IMR-90 (cell line): ENCODE measurements at regions not wholly inside any gene's neighbourhood (a gene's known extent, or its start where the extent isn't known, plus 50 kb on each side); places are given as distances from the start of the nearest gene placed in this dataset.

Source experiments
- ATAC-seq: fragments of 200-7000 bp; cut with Tn5 transposase; 2 replicates; pipeline ENCODE4 v1.9.1; 2020; ENCODE audit warnings: low read depth, mild to moderate bottlenecking, moderate library complexity
- BruUV-seq: library from RNA; stranded (reverse); fragments of 400-500 nt; replicated peaks from 2 replicates; lab custom pipeline; 2021; lab: Mats Ljungman, UMichigan
- CTCF ChIA-PET: fragments of 300-600 bp; formaldehyde crosslinking; extraction: SDS; loops from one replicate; lab custom pipeline; 2021; ENCODE audit warnings: antibody characterized with exemption; lab: Yijun Ruan, JAX
- POLR2A ChIA-PET: fragments of 300-600 bp; sonication (Branson Sonifier 250); formaldehyde crosslinking; loops from one replicate; lab custom pipeline; 2022; ENCODE audit warnings: antibody characterized with exemption; ENCODE audit not compliant: unreplicated experiment; lab: Charles Lee
- DNase-seq: peaks from one replicate; pipeline ENCODE4 v3.0.0; 2013
- H2AFZ ChIP-seq: replicated peaks from 2 replicates; pipeline ENCODE3; 2013; ENCODE audit warnings: low read length, mild to moderate bottlenecking; ENCODE audit not compliant: poor library complexity
- H2AK5ac ChIP-seq: 2 replicates; pipeline ENCODE4 v1.6.1; 2013; ENCODE audit warnings: low read depth, low read length, inconsistent platforms
- H2AK9ac ChIP-seq: replicated peaks from 2 replicates; pipeline ENCODE3; 2013; ENCODE audit warnings: mild to moderate bottlenecking, low read depth, low read length, moderate library complexity; ENCODE audit not compliant: poor library complexity
- H2BK120ac ChIP-seq: 2 replicates; pipeline ENCODE4 v1.6.1; 2013; ENCODE audit warnings: low read depth, low read length, inconsistent platforms
- H2BK15ac ChIP-seq: 3 replicates; pipeline ENCODE4 v1.6.1; 2013; ENCODE audit warnings: low read depth, low read length, inconsistent platforms
- H2BK20ac ChIP-seq: 2 replicates; pipeline ENCODE4 v1.6.1; 2013; ENCODE audit warnings: low read depth, mild to moderate bottlenecking, inconsistent platforms, low read length, moderate library complexity
- H2BK5ac ChIP-seq: 2 replicates; pipeline ENCODE4 v1.6.1; 2013; ENCODE audit warnings: mild to moderate bottlenecking, low read depth, low read length, inconsistent platforms; ENCODE audit not compliant: poor library complexity, severe bottlenecking
- H3K14ac ChIP-seq: replicated peaks from 2 replicates; pipeline ENCODE4 v1.6.1; 2013; ENCODE audit warnings: low read depth, low read length, inconsistent platforms
- H3K18ac ChIP-seq: 2 replicates; pipeline ENCODE4 v1.6.1; 2013; ENCODE audit warnings: low read depth, low read length, control low read depth
- H3K23ac ChIP-seq: 2 replicates; pipeline ENCODE4 v1.6.1; 2013; ENCODE audit warnings: low read depth, low read length, inconsistent platforms
- H3K27ac ChIP-seq: 2 replicates; pipeline ENCODE4 v1.5.1; 2013; ENCODE audit warnings: mild to moderate bottlenecking, control low read depth, low read length; ENCODE audit not compliant: insufficient read depth
- H3K27me3 ChIP-seq: 2 replicates; pipeline ENCODE4 v1.6.1; 2013; ENCODE audit warnings: low read length; ENCODE audit not compliant: control insufficient read depth, insufficient read depth
- H3K36me3 ChIP-seq: 2 replicates; pipeline ENCODE4 v1.6.1; 2013; ENCODE audit warnings: low read length, mixed read lengths; ENCODE audit not compliant: control insufficient read depth, insufficient read depth
- H3K4ac ChIP-seq: 2 replicates; pipeline ENCODE4 v1.6.1; 2013; ENCODE audit warnings: low read depth, low read length, inconsistent platforms
- H3K4me1 ChIP-seq: 2 replicates; pipeline ENCODE4 v1.6.1; 2013; ENCODE audit warnings: low read length, mixed read lengths; ENCODE audit not compliant: control insufficient read depth, insufficient read depth
- H3K4me2 ChIP-seq: 2 replicates; pipeline ENCODE4 v1.6.1; 2013; ENCODE audit warnings: low read depth, mild to moderate bottlenecking, control low read depth, low read length, moderate library complexity
- H3K4me3 ChIP-seq: 2 replicates; pipeline ENCODE4 v1.5.1; 2013; ENCODE audit warnings: low read depth, mild to moderate bottlenecking, control low read depth, low read length, moderate library complexity; ENCODE audit not compliant: insufficient read depth
- H3K56ac ChIP-seq: 2 replicates; pipeline ENCODE4 v1.6.1; 2013; ENCODE audit warnings: low read length, inconsistent platforms; ENCODE audit not compliant: insufficient read depth; ENCODE audit errors: extremely low read depth
- H3K79me1 ChIP-seq, 2 experiments: 2 replicates each; pipeline ENCODE4 v1.6.1; 2013; ENCODE audit warnings: low read length in 2 of 2, inconsistent platforms in 1 of 2, low read depth in 1 of 2
- H3K9ac ChIP-seq: 2 replicates; pipeline ENCODE4 v1.6.1; 2013; ENCODE audit warnings: low read depth, low read length, control low read depth
- H3K9me1 ChIP-seq: 2 replicates; pipeline ENCODE4 v1.6.1; 2013; ENCODE audit warnings: low read length, inconsistent platforms; ENCODE audit not compliant: insufficient read depth
- H3K9me3 ChIP-seq: 2 replicates; pipeline ENCODE4 v1.6.1; 2013; ENCODE audit warnings: low read length; ENCODE audit not compliant: control insufficient read depth, insufficient read depth
- H4K20me1 ChIP-seq: 2 replicates; pipeline ENCODE4 v1.6.1; 2013; ENCODE audit warnings: low read length, inconsistent platforms; ENCODE audit not compliant: insufficient read depth
- H4K5ac ChIP-seq: 2 replicates; pipeline ENCODE4 v1.6.1; 2013; ENCODE audit warnings: mild to moderate bottlenecking, low read depth, low read length, control low read depth
- H4K8ac ChIP-seq, 2 experiments: 2 replicates each; pipeline ENCODE4 v1.6.1; 2013; ENCODE audit warnings: low read depth in 2 of 2, low read length in 2 of 2, control low read depth in 1 of 2, inconsistent platforms in 1 of 2
- H4K91ac ChIP-seq: 2 replicates; pipeline ENCODE4 v1.6.1; 2013; ENCODE audit warnings: low read depth, low read length, inconsistent platforms; ENCODE audit not compliant: insufficient read depth
- MAZ ChIP-seq: IDR thresholded peaks from 2 replicates; pipeline ENCODE4 v1.6.1; 2012; ENCODE audit warnings: low read depth, mild to moderate bottlenecking, low read length, improper control_type of control experiment, moderate library complexity, borderline replicate concordance
- MXI1 ChIP-seq: IDR thresholded peaks from 2 replicates; pipeline ENCODE4 v1.6.1; 2012; ENCODE audit warnings: low read depth, mild to moderate bottlenecking, low read length, moderate library complexity, borderline replicate concordance
- RAD21 ChIP-seq: IDR thresholded peaks from 2 replicates; pipeline ENCODE4 v1.6.1; 2012; ENCODE audit warnings: low read length, improper control_type of control experiment
- SMC3 ChIP-seq: fragments of 150-350 bp; IDR thresholded peaks from 2 replicates; pipeline ENCODE4 v1.6.1; 2016; ENCODE audit warnings: low read depth, mild to moderate bottlenecking, antibody characterized with exemption, low read length, moderate library complexity
- WGBS, 2 experiments: methylation state at CpG; one replicate each; pipeline versions ENCODE4 v1.1.5 to v1.1.7; 2013; ENCODE audit warnings: missing lambda C conversion rate in 2 of 2; ENCODE audit not compliant: insufficient read length in 1 of 2; ENCODE audit errors: extremely low coverage in 2 of 2; 5-methylcytosine and 5-hydroxymethylcytosine counted together
- dilution Hi-C: fragments of 300-500 bp; cut with HindIII; formaldehyde crosslinking; loops from one replicate; pipeline ENCODE4 v1.14.3; 2018; ENCODE audit warnings: low sequenced_read_pairs; ENCODE audit not compliant: unreplicated experiment
- in situ Hi-C: fragments of 300-500 bp; cut with MboI; formaldehyde crosslinking; loops from 3 replicates; pipeline ENCODE4 v1.14.3; 2019; ENCODE audit warnings: low sequenced_read_pairs, inconsistent platforms, mixed read lengths
- intact Hi-C: fragments of 100-400 bp; cut with micrococcal nuclease; formaldehyde crosslinking; loops from 2 replicates; pipeline ENCODE4 v1.10.0; 2022

DNA sequence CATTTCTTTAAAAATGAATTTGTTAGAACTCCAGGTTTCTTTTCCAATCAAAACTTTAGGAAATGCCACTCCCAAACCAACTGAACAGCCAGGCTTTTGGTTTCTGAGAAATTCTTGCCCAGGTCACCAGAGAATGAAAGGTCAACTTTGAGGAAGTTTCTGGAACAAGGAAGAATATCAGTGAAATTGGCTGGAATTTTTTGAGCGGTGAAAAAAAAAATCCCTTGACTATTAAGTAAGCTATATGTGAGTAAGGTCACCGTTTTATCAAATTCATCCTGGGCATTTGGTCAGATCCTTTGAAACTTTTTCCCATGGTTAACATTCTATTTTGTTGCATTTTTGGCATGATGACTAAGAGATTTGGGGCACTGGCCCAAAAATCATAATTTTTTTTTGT lies 469.3 kb downstream of the LTN1 start:
- no peak for ATAC-seq
- intact Hi-C loops: loop anchor here (2.0 to 10.0 kb wide), 4 partner anchors 221 to 819 kb away; no protein-coding TSS in a partner anchor
- H3K9me3 ChIP-seq: no peaks in the 10 kb centered on the region

More for the DNA sequence above, 469.3 kb downstream of the LTN1 start:
- in situ Hi-C loops: loop anchor here (5.0 to 10.0 kb wide), 3 partner anchors 179 to 819 kb away; no protein-coding TSS in a partner anchor
- Histone ChIP-seq H3K14ac (no peak overlapping the region), H3K36me3 (no peaks in the 10 kb centered on the region), H3K4me2 (no peak overlapping the region), H3K4me3 (no peak overlapping the region), H2AK9ac (no peak overlapping the region), H3K27me3 (no peaks in the 10 kb centered on the region), H2BK5ac (no peak overlapping the region), H3K9ac (no peak overlapping the region), H2BK20ac (no peak overlapping the region), H4K8ac (no peak overlapping the region), H2BK120ac (no peak overlapping the region), H3K27ac (no peak overlapping the region), H4K91ac (no peak overlapping the region), H2AFZ (no peak overlapping the region), H2BK15ac (no peak overlapping the region), H3K23ac (no peak overlapping the region), H3K4me1 (peaks cover 2% of the 10 kb centered on the region), H3K9me1 (no peaks in the 10 kb centered on the region), H4K20me1 (no peaks in the 10 kb centered on the region), H3K79me1 (no peaks in the 10 kb centered on the region), H3K18ac (no peak overlapping the region), H3K4ac (no peak overlapping the region), H2AK5ac (no peak overlapping the region), H3K56ac (no peak overlapping the region), H4K5ac (no peak overlapping the region)
- ChIA-PET POLR2A (no interaction called here), CTCF (no interaction called here)
- no peak for DNase-seq
- TF ChIP-seq RAD21 (no peak), MAZ (no peak), SMC3 (no peak), MXI1 (no peak)
- no TSS peak for BruUV-seq
- WGBS, 2 experiments: no CpG with 5 or more reads among the region's 2 CpGs
- dilution Hi-C loops: no loop called here
